T-cell (primary cell): ENCODE measurements at regions not wholly inside any gene's neighbourhood (a gene's known extent, or its start where the extent isn't known, plus 50 kb on each side); places are given as distances from the start of the nearest gene placed in this dataset.

Source experiments
- ATAC-seq, 4 experiments: fragments of 200-7000 bp in 3 of 4; fragments of 150-1000 bp in 1 of 4; cut with Tn5 transposase; replicated peaks in 1 of 4; 1 replicate in 3 of 4; 2 replicates in 1 of 4; pipeline ENCODE4 v1.10.0; 2021; ENCODE audit warnings: moderate library complexity in 3 of 4, mild to moderate bottlenecking in 2 of 4, moderate number of reproducible peaks in 1 of 4
- CTCF ChIA-PET, 2 donors: fragments of 300-600 bp; sonication (Branson Sonifier 250); formaldehyde crosslinking; loops; one replicate each; lab custom pipeline; 2022; ENCODE audit warnings: antibody characterized with exemption in 2 of 2; lab: Charles Lee
- POLR2A ChIA-PET, 2 donors: fragments of 300-600 bp; sonication (Branson Sonifier 250); formaldehyde crosslinking; loops; one replicate each; lab custom pipeline; 2022; ENCODE audit warnings: antibody characterized with exemption in 2 of 2; lab: Charles Lee
- DNase-seq, 35 experiments: peaks; one replicate each; pipeline versions ENCODE4 v3.0.0 to v3.0.0-alpha.2; 2013 to 2023
- H3K27ac ChIP-seq: one replicate; pipeline ENCODE4 v1.5.1; 2013; ENCODE audit warnings: low read length
- H3K27me3 ChIP-seq, 2 experiments: replicated peaks in 1 of 2; 1 replicate in 1 of 2; 2 replicates in 1 of 2; pipeline versions ENCODE4 v1.6.1 to v1.7.0; 2013; ENCODE audit warnings: low read length in 1 of 2, mixed read lengths in 1 of 2; ENCODE audit not compliant: control insufficient read depth in 2 of 2, insufficient read depth in 2 of 2; ENCODE audit errors: extremely low read depth in 1 of 2
- H3K36me3 ChIP-seq, 2 donors: 1 replicate in 1 of 2; 2 replicates in 1 of 2; pipeline versions ENCODE4 v1.6.1 to v1.7.0; 2013; ENCODE audit warnings: low read length in 1 of 2; ENCODE audit not compliant: control insufficient read depth in 2 of 2, insufficient read depth in 1 of 2; ENCODE audit errors: extremely low read depth in 1 of 2
- H3K4me1 ChIP-seq, 2 experiments: 1 replicate in 1 of 2; 2 replicates in 1 of 2; pipeline versions ENCODE4 v1.6.1 to v1.7.0; 2013; ENCODE audit warnings: low read length in 2 of 2, mixed read lengths in 1 of 2; ENCODE audit not compliant: insufficient read depth in 2 of 2, control insufficient read depth in 1 of 2; ENCODE audit errors: extremely low read depth in 1 of 2
- H3K4me3 ChIP-seq, 2 donors: 1 replicate in 1 of 2; 2 replicates in 1 of 2; pipeline versions ENCODE4 v1.5.1 to v1.7.0; 2013; ENCODE audit warnings: mild to moderate bottlenecking in 2 of 2, low read length in 1 of 2, moderate library complexity in 1 of 2; ENCODE audit not compliant: control insufficient read depth in 1 of 2; ENCODE audit errors: extremely low read depth in 1 of 2
- H3K9me3 ChIP-seq: 2 replicates; pipeline ENCODE4 v1.7.0; 2013
- H3K27ac Mint-ChIP-seq, 2 donors: one replicate each; pipeline ENCODE4 v1.8.0; 2020 to 2021; ENCODE audit warnings: mild to moderate bottlenecking in 2 of 2, mixed read lengths in 2 of 2
- H3K27me3 Mint-ChIP-seq, 2 donors: one replicate each; pipeline ENCODE4 v1.8.0; 2021 to 2022; ENCODE audit warnings: mixed read lengths in 2 of 2
- H3K36me3 Mint-ChIP-seq: one replicate; pipeline ENCODE4 v1.8.0; 2021; ENCODE audit warnings: mixed read lengths
- H3K4me1 Mint-ChIP-seq, 3 donors: one replicate each; pipeline ENCODE4 v1.8.0; 2020 to 2022; ENCODE audit warnings: mixed read lengths in 3 of 3, mild to moderate bottlenecking in 1 of 3
- H3K4me3 Mint-ChIP-seq, 3 donors: one replicate each; pipeline ENCODE4 v1.8.0; 2020 to 2022; ENCODE audit warnings: mild to moderate bottlenecking in 3 of 3, mixed read lengths in 3 of 3, moderate library complexity in 3 of 3
- H3K9me3 Mint-ChIP-seq, 3 donors: one replicate each; pipeline ENCODE4 v1.8.0; 2020 to 2022; ENCODE audit warnings: mixed read lengths in 3 of 3
- WGBS: methylation state at CpG from one replicate; pipeline ENCODE4 v1.1.5; 2013; ENCODE audit warnings: missing lambda C conversion rate; ENCODE audit not compliant: insufficient coverage; 5-methylcytosine and 5-hydroxymethylcytosine counted together

- H3K9me3 Mint-ChIP-seq = peaks cover 0 to 8% (median 0%) of the 10 kb centered on the region in 3 donors
- DNase-seq = no peak
- H3K36me3 Mint-ChIP-seq = no peaks in the 10 kb centered on the region
- no peaks in the 10 kb centered on the region for H3K4me1 ChIP-seq
- no peaks in the 10 kb centered on the region for H3K36me3 ChIP-seq
- H3K4me1 Mint-ChIP-seq = no peaks in the 10 kb centered on the region
- no peak overlapping the region for H3K4me3 Mint-ChIP-seq
- no peak overlapping the region for H3K4me3 ChIP-seq
- H3K27me3 ChIP-seq = no peaks in the 10 kb centered on the region
- peaks cover 0 to 15% of the 10 kb centered on the region in 2 donors for H3K27me3 Mint-ChIP-seq
- ChIA-PET POLR2A (no interaction called here), CTCF (no interaction called here)
- no peaks in the 10 kb centered on the region for H3K9me3 ChIP-seq
- H3K27ac Mint-ChIP-seq = no peak overlapping the region
- no peak overlapping the region for H3K27ac ChIP-seq
- no CpG with 5 or more reads among the region's 2 CpGs for WGBS
- no peak for ATAC-seq
Observed at GRCh38 chr12:127223011-127223410, 1044.0 kb upstream of the TMEM132C start.

- H3K36me3 Mint-ChIP-seq = no peaks in the 10 kb centered on the region
- H3K27ac Mint-ChIP-seq = no peak overlapping the region
- WGBS = 100% methylated on average over 1 of the region's 3 CpGs
- H3K4me3 Mint-ChIP-seq = no peak overlapping the region
- DNase-seq (no peak), ATAC-seq (no peak)
- H3K9me3 Mint-ChIP-seq = peaks cover 0 to 8% (median 0%) of the 10 kb centered on the region in 3 donors
- no peaks in the 10 kb centered on the region for H3K4me1 Mint-ChIP-seq
- Histone ChIP-seq H3K36me3 (no peaks in the 10 kb centered on the region), H3K4me3 (no peak overlapping the region), H3K4me1 (no peaks in the 10 kb centered on the region), H3K27ac (no peak overlapping the region), H3K27me3 (no peaks in the 10 kb centered on the region), H3K9me3 (no peaks in the 10 kb centered on the region)
- ChIA-PET CTCF (no interaction called here), POLR2A (no interaction called here)
- peaks cover 0 to 15% of the 10 kb centered on the region in 2 donors for H3K27me3 Mint-ChIP-seq
Observed at GRCh38 chr12:127223731-127224130, 1043.2 kb upstream of the TMEM132C start.

GRCh38 chr12:127230843-127231260 is 1036.1 kb upstream of the TMEM132C start:
- no peak for DNase-seq
- Mint-ChIP-seq H3K36me3 (no peaks in the 10 kb centered on the region), H3K27me3 (peaks cover 0 to 8% of the 10 kb centered on the region in 2 donors), H3K4me1 (no peaks in the 10 kb centered on the region), H3K27ac (no peak overlapping the region), H3K4me3 (no peak overlapping the region), H3K9me3 (no peaks in the 10 kb centered on the region)
- 77% methylated on average over 6 of the region's 6 CpGs for WGBS
- no peaks in the 10 kb centered on the region for H3K36me3 ChIP-seq
- no peak overlapping the region for H3K4me3 ChIP-seq
- H3K9me3 ChIP-seq = no peaks in the 10 kb centered on the region
- no peaks in the 10 kb centered on the region for H3K27me3 ChIP-seq
- ATAC-seq = no peak
- ChIA-PET POLR2A (no interaction called here), CTCF (no interaction called here)
- H3K4me1 ChIP-seq = no peaks in the 10 kb centered on the region
- H3K27ac ChIP-seq = no peak overlapping the region

- Histone ChIP-seq H3K27me3 (no peaks in the 10 kb centered on the region), H3K4me1 (no peaks in the 10 kb centered on the region), H3K9me3 (no peaks in the 10 kb centered on the region), H3K36me3 (no peaks in the 10 kb centered on the region), H3K27ac (no peak overlapping the region), H3K4me3 (no peak overlapping the region)
- H3K9me3 Mint-ChIP-seq = no peaks in the 10 kb centered on the region
- H3K36me3 Mint-ChIP-seq = no peaks in the 10 kb centered on the region
- ChIA-PET CTCF (no interaction called here), POLR2A (no interaction called here)
- no peak overlapping the region for H3K27ac Mint-ChIP-seq
- H3K27me3 Mint-ChIP-seq = peaks cover 0 to 3% of the 10 kb centered on the region in 2 donors
- H3K4me1 Mint-ChIP-seq = no peaks in the 10 kb centered on the region
- ATAC-seq (no peak), DNase-seq (no peak)
- WGBS = 50% methylated on average over 2 of the region's 7 CpGs
- no peak overlapping the region for H3K4me3 Mint-ChIP-seq
Observed at GRCh38 chr12:127231371-127231770, 1035.6 kb upstream of the TMEM132C start.

GRCh38 chr12:127233016-127233415 is 1034.0 kb upstream of the TMEM132C start:
- ATAC-seq (no peak), DNase-seq (no peak)
- no peak overlapping the region for H3K27ac Mint-ChIP-seq
- no CpG with 5 or more reads among the region's 2 CpGs for WGBS
- Histone ChIP-seq H3K4me3 (no peak overlapping the region), H3K36me3 (no peaks in the 10 kb centered on the region), H3K9me3 (no peaks in the 10 kb centered on the region), H3K27ac (no peak overlapping the region), H3K4me1 (no peaks in the 10 kb centered on the region), H3K27me3 (no peaks in the 10 kb centered on the region)
- CTCF ChIA-PET = no interaction called here
- POLR2A ChIA-PET = no interaction called here
- H3K4me1 Mint-ChIP-seq = no peaks in the 10 kb centered on the region
- H3K4me3 Mint-ChIP-seq = no peak overlapping the region
- H3K27me3 Mint-ChIP-seq = no peaks in the 10 kb centered on the region
- H3K9me3 Mint-ChIP-seq = no peaks in the 10 kb centered on the region
- no peaks in the 10 kb centered on the region for H3K36me3 Mint-ChIP-seq

GRCh38 chr12:127235761-127236160 is 1031.2 kb upstream of the TMEM132C start:
- no peaks in the 10 kb centered on the region for H3K4me1 ChIP-seq
- H3K27me3 ChIP-seq = no peaks in the 10 kb centered on the region
- Mint-ChIP-seq H3K4me1 (no peaks in the 10 kb centered on the region), H3K27ac (no peak overlapping the region), H3K36me3 (no peaks in the 10 kb centered on the region), H3K27me3 (no peaks in the 10 kb centered on the region), H3K9me3 (no peaks in the 10 kb centered on the region), H3K4me3 (no peak overlapping the region)
- 84% methylated on average over 8 of the region's 8 CpGs for WGBS
- no peak for ATAC-seq
- H3K4me3 ChIP-seq = no peak overlapping the region
- POLR2A ChIA-PET = no interaction called here
- H3K36me3 ChIP-seq = no peaks in the 10 kb centered on the region
- CTCF ChIA-PET = no interaction called here
- DNase-seq = no peak
- H3K27ac ChIP-seq = no peak overlapping the region
- H3K9me3 ChIP-seq = no peaks in the 10 kb centered on the region

GRCh38 chr12:127236491-127236890 is 1030.5 kb upstream of the TMEM132C start:
- Histone ChIP-seq H3K27ac (no peak overlapping the region), H3K4me3 (no peak overlapping the region), H3K4me1 (no peaks in the 10 kb centered on the region), H3K36me3 (no peaks in the 10 kb centered on the region), H3K9me3 (no peaks in the 10 kb centered on the region), H3K27me3 (no peaks in the 10 kb centered on the region)
- ATAC-seq (no peak), DNase-seq (no peak)
- Mint-ChIP-seq H3K36me3 (no peaks in the 10 kb centered on the region), H3K27ac (no peak overlapping the region), H3K4me1 (no peaks in the 10 kb centered on the region), H3K9me3 (no peaks in the 10 kb centered on the region), H3K27me3 (peaks cover 0 to 1% of the 10 kb centered on the region in 2 donors), H3K4me3 (no peak overlapping the region)
- ChIA-PET CTCF (no interaction called here), POLR2A (no interaction called here)
- WGBS = 95% methylated on average over 4 of the region's 4 CpGs
